HepG2 (cell line): ENCODE measurements at regions not wholly inside any gene's neighbourhood (a gene's known extent, or its start where the extent isn't known, plus 50 kb on each side); places are given as distances from the start of the nearest gene placed in this dataset.

Source experiments
- ATAC-seq: fragments of 200-7000 bp; cut with Tn5 transposase; 3 replicates; pipeline ENCODE4 v1.9.1; 2020; ENCODE audit warnings: mild to moderate bottlenecking, moderate library complexity
- BruUV-seq: library from RNA; stranded (reverse); fragments of 400-500 nt; replicated peaks from 2 replicates; lab custom pipeline; 2021; lab: Mats Ljungman, UMichigan
- CTCF ChIA-PET: fragments of 300-600 bp; formaldehyde crosslinking; extraction: SDS; loops from one replicate; lab custom pipeline; 2021; ENCODE audit warnings: low total read pairs, inconsistent platforms, low intra/inter-chr PET ratio; lab: Yijun Ruan, JAX
- POLR2A ChIA-PET: fragments of 350-600 bp; sonication (Branson Sonifier 250); formaldehyde crosslinking; loops from one replicate; lab custom pipeline; 2020; ENCODE audit warnings: antibody characterized with exemption, inconsistent platforms; lab: Yijun Ruan, JAX
- DNase-seq: peaks from one replicate; pipeline ENCODE4 v3.0.0-alpha.2; 2015; ENCODE audit warnings: low spot score
- FAIRE-seq: peaks from 3 replicates; lab custom pipeline; 2011; peaks lifted over from hg19 to GRCh38; lab: Jason Lieb, UNC
- H2AFZ ChIP-seq: one replicate; pipeline ENCODE4 v1.6.1; 2011; ENCODE audit warnings: low read length, inconsistent platforms
- H3K27ac ChIP-seq: fragments of 300-600 bp; 3 replicates; pipeline ENCODE4 v1.8.0; 2011; ENCODE audit warnings: mixed run types, mild to moderate bottlenecking, mixed read lengths, low read length, inconsistent platforms; ENCODE audit not compliant: insufficient read depth; ENCODE audit errors: extremely low read length
- H3K27me3 ChIP-seq, 2 experiments: fragments of 200-600 bp in 1 of 2; 2 replicates in 1 of 2; 3 replicates in 1 of 2; pipeline versions ENCODE4 v1.6.0 to v1.8.0; 2011; ENCODE audit warnings: low read length in 2 of 2, mild to moderate bottlenecking in 2 of 2, moderate library complexity in 2 of 2, inconsistent platforms in 1 of 2; ENCODE audit not compliant: insufficient read depth in 2 of 2, control insufficient read depth in 1 of 2
- H3K36me3 ChIP-seq, 2 experiments: fragments of 200-600 bp in 1 of 2; replicated peaks in 1 of 2; 2 replicates in 1 of 2; 3 replicates in 1 of 2; pipeline versions ENCODE4 v1.5.1 to v1.8.0; 2011; ENCODE audit warnings: low read length in 2 of 2, inconsistent platforms in 1 of 2; ENCODE audit not compliant: insufficient read depth in 2 of 2, control insufficient read depth in 1 of 2
- H3K4me1 ChIP-seq: 2 replicates; pipeline ENCODE4 v1.5.1; 2012; ENCODE audit warnings: low read length, inconsistent platforms; ENCODE audit not compliant: insufficient read depth
- H3K4me2 ChIP-seq: 2 replicates; pipeline ENCODE4 v1.6.0; 2011; ENCODE audit warnings: low read depth, low read length, inconsistent platforms
- H3K4me3 ChIP-seq, 3 experiments: fragments of 200-600 bp in 1 of 3; sonication (generic), shearing (Covaris generic) in 1 of 3; replicated peaks in 1 of 3; 2 replicates each; pipeline ENCODE4 v1.5.1; 2011 to 2016; ENCODE audit warnings: low read length in 3 of 3, inconsistent platforms in 2 of 3, low read depth in 2 of 3, mild to moderate bottlenecking in 2 of 3, control low read depth in 1 of 3, mixed read lengths in 1 of 3; ENCODE audit not compliant: insufficient read depth in 1 of 3
- H3K79me2 ChIP-seq: one replicate; pipeline ENCODE4 v1.6.1; 2011; ENCODE audit warnings: low read length, inconsistent platforms; ENCODE audit not compliant: insufficient read depth
- H3K9ac ChIP-seq: 2 replicates; pipeline ENCODE4 v1.6.0; 2011; ENCODE audit warnings: mild to moderate bottlenecking, low read depth, low read length, inconsistent platforms; ENCODE audit not compliant: insufficient read depth
- H3K9me3 ChIP-seq: 2 replicates; pipeline ENCODE4 v1.5.1; 2012; ENCODE audit warnings: mild to moderate bottlenecking, low read length
- H4K20me1 ChIP-seq: 2 replicates; pipeline ENCODE4 v1.6.0; 2011; ENCODE audit warnings: inconsistent platforms, mild to moderate bottlenecking, low read length, moderate library complexity; ENCODE audit not compliant: insufficient read depth
- AGO2 ChIP-seq: fragments of 200-400 bp; formaldehyde crosslinking; optimal IDR thresholded peaks from 2 replicates; pipeline ENCODE3; 2017; ENCODE audit warnings: mild to moderate bottlenecking, low read depth, low read length, moderate library complexity
- PCBP1 ChIP-seq: fragments of 200-400 bp; formaldehyde crosslinking; IDR thresholded peaks from 2 replicates; pipeline ENCODE4 v1.6.1; 2017; ENCODE audit warnings: mild to moderate bottlenecking, low read depth, low read length, borderline replicate concordance
- PRDM4 ChIP-seq: sonication (generic); formaldehyde crosslinking; IDR thresholded peaks from 2 replicates; pipeline ENCODE4 v1.9.0; 2021; ENCODE audit warnings: missing genetic modification reagents, borderline replicate concordance
- RFX5 ChIP-seq: IDR thresholded peaks from 2 replicates; pipeline ENCODE4 v1.6.1; 2011; ENCODE audit warnings: low read depth, low read length, improper control_type of control experiment
- ZNF234 ChIP-seq: sonication (generic); formaldehyde crosslinking; conservative IDR thresholded peaks from 2 replicates; pipeline ENCODE4 v1.5.1; 2020; ENCODE audit warnings: mild to moderate bottlenecking, missing genetic modification reagents
- ZNF572 ChIP-seq: sonication (generic); formaldehyde crosslinking; IDR thresholded peaks from 2 replicates; pipeline ENCODE4 v1.5.1; 2020; ENCODE audit warnings: mild to moderate bottlenecking, missing genetic modification reagents
- ZNF597 ChIP-seq: sonication (generic); formaldehyde crosslinking; IDR thresholded peaks from 2 replicates; pipeline ENCODE4 v1.5.0; 2020; ENCODE audit warnings: missing genetic modification reagents
- ZSCAN29 ChIP-seq: sonication (generic); formaldehyde crosslinking; conservative IDR thresholded peaks from 2 replicates; pipeline ENCODE4 v1.4.0; 2020; ENCODE audit warnings: mild to moderate bottlenecking, missing genetic modification reagents
- WGBS: methylation state at CpG from one replicate; pipeline ENCODE4 v1.1.6; 2017; ENCODE audit warnings: low lambda C conversion rate; 5-methylcytosine and 5-hydroxymethylcytosine counted together
- in situ Hi-C: cut with HindIII; loops from 2 replicates; pipeline ENCODE4 v1.10.0; 2017; ENCODE audit warnings: low pct_unique_long_range_greater_than_20kb; ENCODE audit not compliant: extremely low pct_ligation_motif_present
- intact Hi-C: fragments of 100-400 bp; cut with micrococcal nuclease; formaldehyde crosslinking; loops from one replicate; pipeline ENCODE4 v1.10.0; 2022; ENCODE audit not compliant: unreplicated experiment
- TF ChIP-seq, protein P1 (sequence below): sonication (generic); formaldehyde crosslinking; IDR thresholded peaks from 2 replicates; pipeline ENCODE4 v1.4.0; 2020; ENCODE audit warnings: missing genetic modification reagents, mild to moderate bottlenecking, borderline replicate concordance
- TF ChIP-seq, protein P2 (sequence below): sonication (generic); formaldehyde crosslinking; IDR thresholded peaks from 2 replicates; pipeline ENCODE4 v1.8.0; 2022; ENCODE audit warnings: mild to moderate bottlenecking, missing genetic modification reagents, moderate library complexity

DNA sequence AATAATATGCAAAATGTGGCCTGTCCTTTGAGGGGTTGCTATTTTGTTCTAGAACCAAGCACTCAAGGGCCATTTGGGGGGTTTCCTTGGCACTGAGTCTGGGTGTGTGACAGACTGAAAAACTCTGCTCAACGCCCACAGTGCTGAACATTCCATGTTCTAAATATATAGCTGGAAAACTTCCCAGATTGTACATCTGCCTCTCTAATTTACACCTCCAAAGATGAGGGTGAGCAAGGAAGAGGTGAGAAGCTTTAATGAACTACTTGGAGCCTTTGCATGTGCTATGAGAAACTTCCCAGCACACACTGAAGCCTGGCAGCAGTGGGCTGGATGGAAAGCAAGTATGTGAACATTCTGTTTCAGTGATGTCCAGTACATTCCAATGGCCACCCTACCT lies 296.7 kb upstream of the KCNH7 start:
- DNase-seq: no peak
- no peak overlapping the region for H2AFZ ChIP-seq
- no peak overlapping the region for H3K27ac ChIP-seq
- ChIA-PET POLR2A (no interaction called here), CTCF (no interaction called here)
- intact Hi-C loops (no loop called here), in situ Hi-C loops (loop anchor here (10.0 kb wide), 1 partner anchor 250 kb away; no protein-coding TSS in a partner anchor)
- ATAC-seq: no peak
- no peak for FAIRE-seq
- H3K79me2 ChIP-seq: no peaks in the 10 kb centered on the region
- no peaks in the 10 kb centered on the region for H3K27me3 ChIP-seq
- no peak overlapping the region for H3K4me2 ChIP-seq
- no peaks in the 10 kb centered on the region for H4K20me1 ChIP-seq
- H3K36me3 ChIP-seq: no peaks in the 10 kb centered on the region
- no peak overlapping the region for H3K9ac ChIP-seq
- BruUV-seq: no TSS peak
- TF ChIP-seq ZNF572 (CRISPR knock-in tag) (no peak), ZSCAN29 (CRISPR knock-in tag) (no peak), RFX5 (no peak)
- TF ChIP-seq, protein P1, sequence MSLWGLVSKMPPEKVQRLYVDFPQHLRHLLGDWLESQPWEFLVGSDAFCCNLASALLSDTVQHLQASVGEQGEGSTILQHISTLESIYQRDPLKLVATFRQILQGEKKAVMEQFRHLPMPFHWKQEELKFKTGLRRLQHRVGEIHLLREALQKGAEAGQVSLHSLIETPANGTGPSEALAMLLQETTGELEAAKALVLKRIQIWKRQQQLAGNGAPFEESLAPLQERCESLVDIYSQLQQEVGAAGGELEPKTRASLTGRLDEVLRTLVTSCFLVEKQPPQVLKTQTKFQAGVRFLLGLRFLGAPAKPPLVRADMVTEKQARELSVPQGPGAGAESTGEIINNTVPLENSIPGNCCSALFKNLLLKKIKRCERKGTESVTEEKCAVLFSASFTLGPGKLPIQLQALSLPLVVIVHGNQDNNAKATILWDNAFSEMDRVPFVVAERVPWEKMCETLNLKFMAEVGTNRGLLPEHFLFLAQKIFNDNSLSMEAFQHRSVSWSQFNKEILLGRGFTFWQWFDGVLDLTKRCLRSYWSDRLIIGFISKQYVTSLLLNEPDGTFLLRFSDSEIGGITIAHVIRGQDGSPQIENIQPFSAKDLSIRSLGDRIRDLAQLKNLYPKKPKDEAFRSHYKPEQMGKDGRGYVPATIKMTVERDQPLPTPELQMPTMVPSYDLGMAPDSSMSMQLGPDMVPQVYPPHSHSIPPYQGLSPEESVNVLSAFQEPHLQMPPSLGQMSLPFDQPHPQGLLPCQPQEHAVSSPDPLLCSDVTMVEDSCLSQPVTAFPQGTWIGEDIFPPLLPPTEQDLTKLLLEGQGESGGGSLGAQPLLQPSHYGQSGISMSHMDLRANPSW (CRISPR knock-in tag): no peak
- H3K4me3 ChIP-seq: no peak overlapping the region
- H3K4me1 ChIP-seq: no peaks in the 10 kb centered on the region
- WGBS: 0% methylated on average over 1 of the region's 1 CpG
- peaks cover 8% of the 10 kb centered on the region; the same call in 1 of the 2 replicates for H3K9me3 ChIP-seq

DNA sequence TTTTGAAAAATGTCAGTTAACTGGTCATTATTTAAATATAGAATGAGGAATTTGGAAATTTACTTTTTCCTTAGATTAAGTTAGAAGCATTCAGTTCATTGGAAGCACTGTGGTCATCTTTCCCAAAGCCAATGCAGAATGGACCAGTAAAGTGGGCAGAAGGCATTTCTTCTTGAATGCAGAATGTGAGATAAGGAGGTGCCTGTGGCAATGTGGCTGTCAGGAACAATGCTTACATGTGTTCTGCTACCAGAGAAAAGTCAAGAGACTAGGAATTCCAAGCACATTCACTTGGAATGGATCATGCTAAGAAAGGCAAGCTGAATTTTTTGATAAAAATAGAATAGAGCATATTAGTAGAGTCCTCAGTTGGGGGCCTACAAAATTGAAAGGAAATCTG lies 295.0 kb upstream of the KCNH7 start:
- CTCF ChIA-PET: interaction anchor here (2.3 kb wide), 1 partner anchor 243 kb away, joined by 31 read pairs; no protein-coding TSS in a partner anchor
- no TSS peak for BruUV-seq
- no peaks in the 10 kb centered on the region for H4K20me1 ChIP-seq
- H3K4me2 ChIP-seq: no peak overlapping the region
- in situ Hi-C loops (loop anchor here (10.0 kb wide), 1 partner anchor 249 kb away; no protein-coding TSS in a partner anchor), intact Hi-C loops (loop anchor here (1.0 to 2.0 kb wide), 3 partner anchors 243 to 912 kb away; no protein-coding TSS in a partner anchor)
- H3K4me3 ChIP-seq: no peak overlapping the region
- no peaks in the 10 kb centered on the region for H3K4me1 ChIP-seq
- H3K9me3 ChIP-seq: peaks cover 3% of the 10 kb centered on the region; the same call in 1 of the 2 replicates
- no peaks in the 10 kb centered on the region for H3K79me2 ChIP-seq
- H3K27ac ChIP-seq: no peak overlapping the region
- DNase-seq: no peak
- no peaks in the 10 kb centered on the region for H3K27me3 ChIP-seq
- no peak overlapping the region for H3K9ac ChIP-seq
- H2AFZ ChIP-seq: no peak overlapping the region
- no peak for FAIRE-seq
- H3K36me3 ChIP-seq: no peaks in the 10 kb centered on the region
- no peak for ATAC-seq
- POLR2A ChIA-PET: no interaction called here
- TF ChIP-seq PCBP1: no peak
- TF ChIP-seq PRDM4 (CRISPR knock-in tag): no peak
- TF ChIP-seq, protein P2, sequence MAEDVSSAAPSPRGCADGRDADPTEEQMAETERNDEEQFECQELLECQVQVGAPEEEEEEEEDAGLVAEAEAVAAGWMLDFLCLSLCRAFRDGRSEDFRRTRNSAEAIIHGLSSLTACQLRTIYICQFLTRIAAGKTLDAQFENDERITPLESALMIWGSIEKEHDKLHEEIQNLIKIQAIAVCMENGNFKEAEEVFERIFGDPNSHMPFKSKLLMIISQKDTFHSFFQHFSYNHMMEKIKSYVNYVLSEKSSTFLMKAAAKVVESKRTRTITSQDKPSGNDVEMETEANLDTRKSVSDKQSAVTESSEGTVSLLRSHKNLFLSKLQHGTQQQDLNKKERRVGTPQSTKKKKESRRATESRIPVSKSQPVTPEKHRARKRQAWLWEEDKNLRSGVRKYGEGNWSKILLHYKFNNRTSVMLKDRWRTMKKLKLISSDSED (CRISPR knock-in tag): no peak
- no peak for TF ChIP-seq AGO2
- TF ChIP-seq ZNF597: no peak
- no peak for TF ChIP-seq ZNF234
